Mucosa of rectum (tissue), 2 donors: ENCODE measurements at regions not wholly inside any gene's neighbourhood (a gene's known extent, or its start where the extent isn't known, plus 50 kb on each side); places are given as distances from the start of the nearest gene placed in this dataset.
"Not testable (repeated sequence)": the region's sequence is repeated elsewhere in the genome, so short reads cannot be mapped to it uniquely, and the experiment has no call there.

Experiments used
- H3K27ac ChIP-seq, 2 donors: one replicate each; pipeline ENCODE4 v1.7.0; 2013; ENCODE audit warnings: inconsistent platforms in 2 of 2, low read depth in 2 of 2, low read length in 2 of 2
- H3K27me3 ChIP-seq, 2 donors: one replicate each; pipeline ENCODE4 v1.7.0; 2013; ENCODE audit warnings: low read length in 2 of 2; ENCODE audit not compliant: control insufficient read depth in 2 of 2, insufficient read depth in 2 of 2
- H3K36me3 ChIP-seq, 2 donors: one replicate each; pipeline ENCODE4 v1.7.0; 2013; ENCODE audit warnings: low read length in 2 of 2; ENCODE audit not compliant: control insufficient read depth in 2 of 2, insufficient read depth in 2 of 2
- H3K4me1 ChIP-seq, 2 donors: one replicate each; pipeline ENCODE4 v1.7.0; 2013; ENCODE audit warnings: low read length in 2 of 2, mild to moderate bottlenecking in 1 of 2; ENCODE audit not compliant: control insufficient read depth in 2 of 2, insufficient read depth in 2 of 2
- H3K4me3 ChIP-seq, 2 donors: one replicate each; pipeline ENCODE4 v1.7.0; 2013; ENCODE audit warnings: low read length in 2 of 2
- H3K9ac ChIP-seq, 2 donors: one replicate each; pipeline ENCODE4 v1.7.0; 2013; ENCODE audit warnings: low read length in 2 of 2, low read depth in 1 of 2, mild to moderate bottlenecking in 1 of 2
- H3K9me3 ChIP-seq, 2 donors: one replicate each; pipeline ENCODE4 v1.7.0; 2013; ENCODE audit warnings: low read length in 2 of 2; ENCODE audit not compliant: control insufficient read depth in 2 of 2
- donor health status: healthy.
- donor health status: Normal muscosa, but diverticular disease.

GRCh38 chr9:88873635-88874034 is 117.6 kb upstream of the S1PR3 start:
- Histone ChIP-seq H3K9ac (no peak overlapping the region), H3K4me3 (no peak overlapping the region), H3K9me3 (no peaks in the 10 kb centered on the region), H3K27ac (no peak overlapping the region), H3K27me3 (no peaks in the 10 kb centered on the region), H3K4me1 (no peaks in the 10 kb centered on the region), H3K36me3 (no peaks in the 10 kb centered on the region)

GRCh38 chr9:88874391-88874790 is 116.9 kb upstream of the S1PR3 start:
- no peaks in the 10 kb centered on the region for H3K9me3 ChIP-seq
- H3K36me3 ChIP-seq, result no peaks in the 10 kb centered on the region
- H3K27ac ChIP-seq, result no peak overlapping the region
- no peak overlapping the region for H3K9ac ChIP-seq
- H3K4me3 ChIP-seq, result no peak overlapping the region
- H3K4me1 ChIP-seq, result no peaks in the 10 kb centered on the region
- H3K27me3 ChIP-seq, result no peaks in the 10 kb centered on the region

- Histone ChIP-seq H3K27me3 (no peaks in the 10 kb centered on the region), H3K9ac (no peak overlapping the region), H3K4me1 (no peaks in the 10 kb centered on the region), H3K4me3 (no peak overlapping the region), H3K27ac (no peak overlapping the region), H3K9me3 (no peaks in the 10 kb centered on the region), H3K36me3 (no peaks in the 10 kb centered on the region)
Observed at GRCh38 chr9:88875400-88876120, 115.7 kb upstream of the S1PR3 start.

- no peaks in the 10 kb centered on the region for H3K9me3 ChIP-seq
- H3K27me3 ChIP-seq, result no peaks in the 10 kb centered on the region
- H3K4me3 ChIP-seq, result no peak overlapping the region
Observed at GRCh38 chr9:88880199-88880598, 111.1 kb upstream of the S1PR3 start.

GRCh38 chr9:88884291-88884690 is 107.0 kb upstream of the S1PR3 start:
- not testable (repeated sequence) for H3K4me3 ChIP-seq, H3K9me3 ChIP-seq, H3K36me3 ChIP-seq, H3K27ac ChIP-seq, H3K27me3 ChIP-seq, H3K9ac ChIP-seq, H3K4me1 ChIP-seq

More at GRCh38 chr9:88880199-88880598, 111.1 kb upstream of the S1PR3 start:
- no peak overlapping the region for H3K27ac ChIP-seq
- H3K36me3 ChIP-seq, result no peaks in the 10 kb centered on the region
- no peaks in the 10 kb centered on the region for H3K4me1 ChIP-seq
- no peak overlapping the region for H3K9ac ChIP-seq

GRCh38 chr9:88886762-88887161 is 104.5 kb upstream of the S1PR3 start:
- H3K4me1 ChIP-seq, H3K4me3 ChIP-seq, H3K27me3 ChIP-seq, H3K9ac ChIP-seq, H3K27ac ChIP-seq, H3K36me3 ChIP-seq, H3K9me3 ChIP-seq: not testable (repeated sequence)

GRCh38 chr9:88889386-88889785 is 101.9 kb upstream of the S1PR3 start:
- Histone ChIP-seq H3K4me3 (no peak overlapping the region), H3K9me3 (no peaks in the 10 kb centered on the region), H3K36me3 (no peaks in the 10 kb centered on the region), H3K27me3 (no peaks in the 10 kb centered on the region), H3K9ac (no peak overlapping the region), H3K27ac (no peak overlapping the region), H3K4me1 (no peaks in the 10 kb centered on the region)

GRCh38 chr9:88890546-88890945 is 100.7 kb upstream of the S1PR3 start:
- Histone ChIP-seq H3K36me3 (no peaks in the 10 kb centered on the region), H3K4me3 (no peak overlapping the region), H3K27ac (no peak overlapping the region), H3K4me1 (no peaks in the 10 kb centered on the region), H3K9ac (no peak overlapping the region), H3K27me3 (peaks cover 0 to 1% of the 10 kb centered on the region in 2 donors), H3K9me3 (no peaks in the 10 kb centered on the region)

- Histone ChIP-seq H3K27ac (no peak overlapping the region), H3K4me3 (no peak overlapping the region), H3K4me1 (no peaks in the 10 kb centered on the region), H3K36me3 (no peaks in the 10 kb centered on the region), H3K27me3 (peaks cover 0 to 1% of the 10 kb centered on the region in 2 donors), H3K9me3 (no peaks in the 10 kb centered on the region), H3K9ac (no peak overlapping the region)
Observed at GRCh38 chr9:88891040-88891439, 100.2 kb upstream of the S1PR3 start.

GRCh38 chr9:88892724-88893123 is 98.5 kb upstream of the S1PR3 start:
- Histone ChIP-seq H3K36me3 (no peaks in the 10 kb centered on the region), H3K27ac (no peak overlapping the region), H3K9me3 (no peaks in the 10 kb centered on the region), H3K4me3 (no peak overlapping the region), H3K27me3 (peaks cover 0 to 1% of the 10 kb centered on the region in 2 donors), H3K4me1 (no peaks in the 10 kb centered on the region), H3K9ac (no peak overlapping the region)
